OCI-LY7 (cell line): ENCODE measurements at regions not wholly inside any gene's neighbourhood (a gene's known extent, or its start where the extent isn't known, plus 50 kb on each side); places are given as distances from the start of the nearest gene placed in this dataset.

Experiments
- BruUV-seq: library from RNA; stranded (reverse); fragments of 400-500 nt; replicated peaks from 2 replicates; lab custom pipeline; 2021; lab: Mats Ljungman, UMichigan
- CTCF ChIA-PET: fragments of 300-600 bp; sonication (Branson Sonifier 250); formaldehyde crosslinking; loops from one replicate; lab custom pipeline; 2022; ENCODE audit warnings: antibody characterized with exemption; ENCODE audit not compliant: unreplicated experiment; lab: Charles Lee
- POLR2A ChIA-PET: fragments of 300-600 bp; sonication (Branson Sonifier 250); formaldehyde crosslinking; loops from one replicate; lab custom pipeline; 2022; ENCODE audit warnings: antibody characterized with exemption; lab: Charles Lee
- DNase-seq: peaks from one replicate; pipeline ENCODE4 v3.0.0-alpha.2; 2015; ENCODE audit warnings: low spot score
- H2AFZ ChIP-seq: fragments of 200-600 bp; sonication (generic), shearing (Covaris generic); 2 replicates; pipeline ENCODE4 v1.6.1; 2014; ENCODE audit warnings: mild to moderate bottlenecking, antibody characterized with exemption, low read length, moderate library complexity
- H3K27ac ChIP-seq: fragments of 200-600 bp; sonication (generic); 2 replicates; pipeline ENCODE4 v1.5.1; 2014; ENCODE audit warnings: mixed run types, low read depth, mild to moderate bottlenecking, moderate library complexity, low read length, inconsistent platforms; ENCODE audit not compliant: poor library complexity, severe bottlenecking
- H3K36me3 ChIP-seq: fragments of 200-600 bp; sonication (generic); 2 replicates; pipeline ENCODE4 v1.6.1; 2014; ENCODE audit warnings: mild to moderate bottlenecking, antibody characterized with exemption, low read length, moderate library complexity, mixed read lengths; ENCODE audit not compliant: insufficient read depth
- H3K4me1 ChIP-seq: fragments of 200-600 bp; sonication (generic); 2 replicates; pipeline ENCODE4 v1.5.1; 2014; ENCODE audit warnings: mild to moderate bottlenecking, low read length; ENCODE audit not compliant: insufficient read depth, poor library complexity, severe bottlenecking
- H3K4me2 ChIP-seq: fragments of 200-600 bp; sonication (generic); 2 replicates; pipeline ENCODE4 v1.6.1; 2014; ENCODE audit warnings: mild to moderate bottlenecking, low read length
- H3K4me3 ChIP-seq: fragments of 200-600 bp; sonication (generic); 2 replicates; pipeline ENCODE4 v1.5.1; 2014; ENCODE audit warnings: mild to moderate bottlenecking, low read depth, low read length; ENCODE audit not compliant: poor library complexity, severe bottlenecking
- H3K79me2 ChIP-seq: fragments of 200-600 bp; sonication (generic); 2 replicates; pipeline ENCODE4 v1.6.1; 2016; ENCODE audit warnings: low read depth, mild to moderate bottlenecking, low read length, moderate library complexity, mixed read lengths; ENCODE audit not compliant: insufficient read depth
- H3K9me2 ChIP-seq: fragments of 200-600 bp; sonication (generic); 2 replicates; pipeline ENCODE4 v1.6.1; 2016; ENCODE audit warnings: mild to moderate bottlenecking, low read length, mixed read lengths; ENCODE audit not compliant: insufficient read depth
- H3K9me3 ChIP-seq: fragments of 200-600 bp; sonication (generic); 2 replicates; pipeline ENCODE4 v1.6.1; 2014; ENCODE audit warnings: mild to moderate bottlenecking, mixed run types, low read length, mixed read lengths
- H4K20me1 ChIP-seq: fragments of 200-600 bp; sonication (generic); 2 replicates; pipeline ENCODE4 v1.6.1; 2014; ENCODE audit warnings: mild to moderate bottlenecking, antibody characterized with exemption, low read length, moderate library complexity, mixed read lengths; ENCODE audit not compliant: insufficient read depth
- CTCF ChIP-seq: fragments of 200-600 bp; sonication (generic); conservative IDR thresholded peaks from 2 replicates; pipeline ENCODE4 v1.5.1; 2014; ENCODE audit warnings: mild to moderate bottlenecking, antibody characterized with exemption, low read length, moderate library complexity, mixed read lengths
- EZH2phosphoT487 ChIP-seq: fragments of 200-600 bp; sonication (generic); IDR thresholded peaks from 2 replicates; pipeline ENCODE4 v1.6.1; 2018; ENCODE audit warnings: low read depth, borderline replicate concordance, mild to moderate bottlenecking, mixed run types, antibody characterized with exemption, low read length, moderate library complexity, mixed read lengths
- intact Hi-C: fragments of 100-400 bp; cut with micrococcal nuclease; formaldehyde crosslinking; loops from one replicate; pipeline ENCODE4 v1.10.0; 2022; ENCODE audit not compliant: unreplicated experiment

- Histone ChIP-seq H3K9me3 (no peaks in the 10 kb centered on the region), H3K27ac (no peak overlapping the region), H2AFZ (no peak overlapping the region), H3K4me3 (no peak overlapping the region), H3K9me2 (no peaks in the 10 kb centered on the region), H3K36me3 (no peaks in the 10 kb centered on the region), H3K4me2 (no peak overlapping the region), H3K79me2 (no peaks in the 10 kb centered on the region), H4K20me1 (no peaks in the 10 kb centered on the region), H3K4me1 (no peaks in the 10 kb centered on the region)
- POLR2A ChIA-PET: interaction anchor here (0.6 kb wide), 1 partner anchor 1105 kb away, joined by 3 read pairs; no protein-coding TSS in a partner anchor
- TF ChIP-seq EZH2phosphoT487: no peak
- TF ChIP-seq CTCF: no peak
- CTCF ChIA-PET: no interaction called here
- no TSS peak for BruUV-seq
- DNase-seq: no peak
- intact Hi-C loops: no loop called here
Observed at GRCh38 chr4:59091146-59092142, 1981.3 kb upstream of the IGFBP7 start.

GRCh38 chr4:59094505-59094904, 1984.3 kb upstream of the IGFBP7 start:
- Histone ChIP-seq H3K4me3 (no peak overlapping the region), H3K9me2 (no peaks in the 10 kb centered on the region), H4K20me1 (no peaks in the 10 kb centered on the region), H3K27ac (no peak overlapping the region), H3K36me3 (no peaks in the 10 kb centered on the region), H2AFZ (no peak overlapping the region), H3K79me2 (no peaks in the 10 kb centered on the region), H3K9me3 (no peaks in the 10 kb centered on the region), H3K4me2 (no peak overlapping the region), H3K4me1 (no peaks in the 10 kb centered on the region)
- TF ChIP-seq EZH2phosphoT487: no peak
- TF ChIP-seq CTCF: no peak
- ChIA-PET POLR2A (no interaction called here), CTCF (no interaction called here)
- no peak for DNase-seq
- no TSS peak for BruUV-seq
- intact Hi-C loops: no loop called here

GRCh38 chr4:59102311-59102710, 1992.1 kb upstream of the IGFBP7 start:
- no TSS peak for BruUV-seq
- Histone ChIP-seq H3K27ac (no peak overlapping the region), H3K4me2 (no peak overlapping the region), H3K4me1 (no peaks in the 10 kb centered on the region), H3K36me3 (no peaks in the 10 kb centered on the region), H2AFZ (no peak overlapping the region), H3K79me2 (no peaks in the 10 kb centered on the region), H3K9me2 (no peaks in the 10 kb centered on the region), H4K20me1 (no peaks in the 10 kb centered on the region), H3K9me3 (no peaks in the 10 kb centered on the region), H3K4me3 (no peak overlapping the region)
- no peak for TF ChIP-seq EZH2phosphoT487
- no peak for TF ChIP-seq CTCF
- intact Hi-C loops: no loop called here
- CTCF ChIA-PET: no interaction called here
- POLR2A ChIA-PET: interaction anchor here (0.6 to 0.7 kb wide), 2 partner anchors 22 to 60 kb away, joined by 3 read pairs; no protein-coding TSS in a partner anchor
- DNase-seq: no peak
